ENCODE measurements at regions not wholly inside any gene's neighbourhood (a gene's known extent, or its start where the extent isn't known, plus 50 kb on each side); places are given as distances from the start of the nearest gene placed in this dataset.

- TF ChIP-seq ZFP30 (CRISPR knock-in tag; IDR thresholded peaks at IDR 0.05): no peak
- TF ChIP-seq PPARA (CRISPR knock-in tag; IDR thresholded peaks at IDR 0.05; ENCODE audit: borderline replicate concordance): no peak
- TF ChIP-seq, protein P1, sequence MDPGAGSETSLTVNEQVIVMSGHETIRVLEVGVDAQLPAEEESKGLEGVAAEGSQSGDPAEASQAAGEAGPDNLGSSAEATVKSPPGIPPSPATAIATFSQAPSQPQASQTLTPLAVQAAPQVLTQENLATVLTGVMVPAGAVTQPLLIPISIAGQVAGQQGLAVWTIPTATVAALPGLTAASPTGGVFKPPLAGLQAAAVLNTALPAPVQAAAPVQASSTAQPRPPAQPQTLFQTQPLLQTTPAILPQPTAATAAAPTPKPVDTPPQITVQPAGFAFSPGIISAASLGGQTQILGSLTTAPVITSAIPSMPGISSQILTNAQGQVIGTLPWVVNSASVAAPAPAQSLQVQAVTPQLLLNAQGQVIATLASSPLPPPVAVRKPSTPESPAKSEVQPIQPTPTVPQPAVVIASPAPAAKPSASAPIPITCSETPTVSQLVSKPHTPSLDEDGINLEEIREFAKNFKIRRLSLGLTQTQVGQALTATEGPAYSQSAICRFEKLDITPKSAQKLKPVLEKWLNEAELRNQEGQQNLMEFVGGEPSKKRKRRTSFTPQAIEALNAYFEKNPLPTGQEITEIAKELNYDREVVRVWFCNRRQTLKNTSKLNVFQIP (CRISPR knock-in tag; IDR thresholded peaks at IDR 0.05; ENCODE audit: borderline replicate concordance, low read depth): no peak
- TF ChIP-seq GLIS3 (CRISPR knock-in tag; IDR thresholded peaks at IDR 0.05): no peak
- TF ChIP-seq TOX (CRISPR knock-in tag; IDR thresholded peaks at IDR 0.05; ENCODE audit: borderline replicate concordance): no peak
- no peak for TF ChIP-seq RARB (CRISPR knock-in tag; IDR thresholded peaks at IDR 0.05)
- no peak for TF ChIP-seq TSHZ2 (CRISPR knock-in tag; IDR thresholded peaks at IDR 0.05)
- no peak for TF ChIP-seq BACH2 (CRISPR knock-in tag; IDR thresholded peaks at IDR 0.05; ENCODE audit: borderline replicate concordance)
- TF ChIP-seq ESRRG (CRISPR knock-in tag; IDR thresholded peaks at IDR 0.05): no peak
- TF ChIP-seq, protein P2, sequence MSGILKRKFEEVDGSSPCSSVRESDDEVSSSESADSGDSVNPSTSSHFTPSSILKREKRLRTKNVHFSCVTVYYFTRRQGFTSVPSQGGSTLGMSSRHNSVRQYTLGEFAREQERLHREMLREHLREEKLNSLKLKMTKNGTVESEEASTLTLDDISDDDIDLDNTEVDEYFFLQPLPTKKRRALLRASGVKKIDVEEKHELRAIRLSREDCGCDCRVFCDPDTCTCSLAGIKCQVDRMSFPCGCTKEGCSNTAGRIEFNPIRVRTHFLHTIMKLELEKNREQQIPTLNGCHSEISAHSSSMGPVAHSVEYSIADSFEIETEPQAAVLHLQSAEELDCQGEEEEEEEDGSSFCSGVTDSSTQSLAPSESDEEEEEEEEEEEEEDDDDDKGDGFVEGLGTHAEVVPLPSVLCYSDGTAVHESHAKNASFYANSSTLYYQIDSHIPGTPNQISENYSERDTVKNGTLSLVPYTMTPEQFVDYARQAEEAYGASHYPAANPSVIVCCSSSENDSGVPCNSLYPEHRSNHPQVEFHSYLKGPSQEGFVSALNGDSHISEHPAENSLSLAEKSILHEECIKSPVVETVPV (CRISPR knock-in tag; IDR thresholded peaks at IDR 0.05): no peak
- TF ChIP-seq ARNTL (CRISPR knock-in tag; IDR thresholded peaks at IDR 0.05; ENCODE audit: borderline replicate concordance, low read depth): no peak
- no peak for TF ChIP-seq ZNF70 (CRISPR knock-in tag; IDR thresholded peaks at IDR 0.05)
- no peak for TF ChIP-seq ISL1 (CRISPR knock-in tag; IDR thresholded peaks at IDR 0.05)
- no peak for TF ChIP-seq ZC3H10 (CRISPR knock-in tag; IDR thresholded peaks at IDR 0.05)
- no peak for TF ChIP-seq CSDC2 (CRISPR knock-in tag; IDR thresholded peaks at IDR 0.05)
- TF ChIP-seq ZNF565 (CRISPR knock-in tag; conservative IDR thresholded peaks at IDR 0.05; ENCODE audit: low read depth): no peak
- no peak for ATAC-seq
Observed at GRCh38 chr18:2354292-2354691, 217.0 kb downstream of the METTL4 start.

GRCh38 chr18:2356906-2357305 is 214.4 kb downstream of the METTL4 start:
- TF ChIP-seq TOX (CRISPR knock-in tag; IDR thresholded peaks at IDR 0.05; ENCODE audit: borderline replicate concordance): no peak
- TF ChIP-seq TSHZ2 (CRISPR knock-in tag; IDR thresholded peaks at IDR 0.05): no peak
- TF ChIP-seq PPARA (CRISPR knock-in tag; IDR thresholded peaks at IDR 0.05; ENCODE audit: borderline replicate concordance): no peak
- no peak for TF ChIP-seq ISL1 (CRISPR knock-in tag; IDR thresholded peaks at IDR 0.05)
- no peak for TF ChIP-seq ZC3H10 (CRISPR knock-in tag; IDR thresholded peaks at IDR 0.05)
- no peak for ATAC-seq

DNA sequence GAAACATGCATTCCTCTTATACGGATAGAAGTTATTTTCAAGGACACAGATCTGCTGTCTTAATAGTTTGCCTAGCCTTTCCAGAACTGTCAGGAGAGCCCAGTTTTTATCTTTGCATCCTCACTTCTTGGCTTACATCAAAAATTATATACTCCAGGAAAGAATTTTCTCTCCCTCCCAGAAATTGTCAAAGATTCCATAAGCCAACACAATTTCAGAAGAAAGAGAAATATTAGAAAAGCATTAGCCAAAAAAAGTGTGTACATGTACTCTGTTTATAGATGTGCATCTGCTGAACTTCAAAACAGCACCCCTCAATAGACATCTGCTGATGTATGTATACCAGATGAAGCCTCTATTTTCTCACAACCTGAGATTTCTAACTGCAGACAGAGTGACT is 210.4 kb downstream of the METTL4 start:
- no peak for ATAC-seq
- TF ChIP-seq SNAI2 (CRISPR knock-in tag; IDR thresholded peaks at IDR 0.05): no peak
- TF ChIP-seq ZNF565 (CRISPR knock-in tag; conservative IDR thresholded peaks at IDR 0.05; ENCODE audit: low read depth): no peak
- no peak for TF ChIP-seq ESRRG (CRISPR knock-in tag; IDR thresholded peaks at IDR 0.05)

DNA sequence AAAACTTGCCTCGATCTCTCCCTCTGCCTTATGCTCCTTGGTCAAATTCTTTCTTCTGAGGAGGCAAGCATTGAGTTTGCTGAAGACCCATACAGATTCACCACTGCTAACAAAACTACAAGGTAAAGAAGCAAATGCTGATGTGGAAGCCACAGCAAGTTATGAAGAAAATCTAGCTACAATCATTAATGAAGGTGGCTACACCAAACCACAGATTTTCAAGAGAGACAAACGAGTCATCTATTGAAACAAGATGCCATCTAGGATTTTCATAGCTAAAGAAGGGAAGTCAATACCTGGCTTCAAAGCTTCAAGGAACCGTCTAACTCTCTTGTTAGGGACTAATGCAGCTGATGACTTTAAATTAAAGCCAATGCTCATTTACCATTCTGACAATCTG is 203.2 kb downstream of the METTL4 start:
- TF ChIP-seq ESRRG (CRISPR knock-in tag; IDR thresholded peaks at IDR 0.05): no peak
- no peak for TF ChIP-seq ZC3H10 (CRISPR knock-in tag; IDR thresholded peaks at IDR 0.05)
- no peak for TF ChIP-seq RARB (CRISPR knock-in tag; IDR thresholded peaks at IDR 0.05)

GRCh38 chr18:2376707-2377106 is 194.6 kb downstream of the METTL4 start:
- ATAC-seq: no peak
- TF ChIP-seq ZFP3 (CRISPR knock-in tag; IDR thresholded peaks at IDR 0.05): no peak
- no peak for TF ChIP-seq PATZ1 (CRISPR knock-in tag; IDR thresholded peaks at IDR 0.05; ENCODE audit: borderline replicate concordance)
- no peak for TF ChIP-seq ZNF565 (CRISPR knock-in tag; conservative IDR thresholded peaks at IDR 0.05; ENCODE audit: low read depth)
- no peak for TF ChIP-seq PPARA (CRISPR knock-in tag; IDR thresholded peaks at IDR 0.05; ENCODE audit: borderline replicate concordance)
- no peak for TF ChIP-seq ARNTL (CRISPR knock-in tag; IDR thresholded peaks at IDR 0.05; ENCODE audit: borderline replicate concordance, low read depth)
- TF ChIP-seq OSR1 (CRISPR knock-in tag; IDR thresholded peaks at IDR 0.05): no peak
- TF ChIP-seq ZNF8 (CRISPR knock-in tag; IDR thresholded peaks at IDR 0.05): no peak
- TF ChIP-seq, protein P1 (CRISPR knock-in tag; IDR thresholded peaks at IDR 0.05; ENCODE audit: borderline replicate concordance, low read depth): no peak
- no peak for TF ChIP-seq TCF4 (CRISPR knock-in tag; IDR thresholded peaks at IDR 0.05; ENCODE audit: borderline replicate concordance)
- no peak for TF ChIP-seq CSDC2 (CRISPR knock-in tag; IDR thresholded peaks at IDR 0.05)

More for the DNA sequence above, 203.2 kb downstream of the METTL4 start:
- no peak for ATAC-seq

All from SK-N-SH treated with all-trans-retinoic acid at 6 μM for 48 hours (cell line).